PC-3 (cell line): ENCODE measurements at regions not wholly inside any gene's neighbourhood (a gene's known extent, or its start where the extent isn't known, plus 50 kb on each side); places are given as distances from the start of the nearest gene placed in this dataset.

ENCODE experiments used
- ATAC-seq: fragments of 200-7000 bp; cut with Tn5 transposase; 2 replicates; pipeline ENCODE4 v1.9.1; 2020; ENCODE audit warnings: mild to moderate bottlenecking, moderate library complexity
- BruUV-seq: library from RNA; stranded (reverse); fragments of 400-500 nt; replicated peaks from 2 replicates; lab custom pipeline; 2021; lab: Mats Ljungman, UMichigan
- CTCF ChIA-PET: fragments of 300-600 bp; sonication (Branson Sonifier 250); formaldehyde crosslinking; loops from one replicate; lab custom pipeline; 2022; ENCODE audit warnings: antibody characterized with exemption; lab: Charles Lee
- POLR2A ChIA-PET: fragments of 300-600 bp; sonication (Branson Sonifier 250); formaldehyde crosslinking; loops from one replicate; lab custom pipeline; 2022; ENCODE audit warnings: antibody characterized with exemption; ENCODE audit not compliant: unreplicated experiment; lab: Charles Lee
- DNase-seq: peaks from one replicate; pipeline ENCODE4 v3.0.0-alpha.2; 2015
- H2AFZ ChIP-seq: fragments of 300-600 bp; sonication (generic); 2 replicates; pipeline ENCODE4 v1.6.0; 2016; ENCODE audit warnings: antibody characterized with exemption, low read length
- H3F3A ChIP-seq: fragments of 300-600 bp; sonication (generic); one replicate; pipeline ENCODE4 v1.6.0; 2017; ENCODE audit warnings: antibody characterized with exemption, low read length, control low read depth, mild to moderate bottlenecking; ENCODE audit not compliant: unreplicated experiment
- H3K27ac ChIP-seq: fragments of 300-600 bp; sonication (generic); 2 replicates; pipeline ENCODE4 v1.5.1; 2016; ENCODE audit warnings: mild to moderate bottlenecking, low read length
- H3K27me3 ChIP-seq: fragments of 300-600 bp; sonication (generic); 2 replicates; pipeline ENCODE4 v1.6.1; 2016; ENCODE audit warnings: low read length, mixed read lengths
- H3K36me3 ChIP-seq: fragments of 300-600 bp; sonication (generic); 2 replicates; pipeline ENCODE4 v1.6.1; 2016; ENCODE audit warnings: low read depth, mixed run types, low read length, mixed read lengths
- H3K4me1 ChIP-seq: fragments of 300-600 bp; sonication (generic); 2 replicates; pipeline ENCODE4 v1.5.1; 2016; ENCODE audit warnings: low read length; ENCODE audit not compliant: insufficient read depth
- H3K4me2 ChIP-seq: fragments of 300-600 bp; sonication (generic); 2 replicates; pipeline ENCODE4 v1.6.0; 2016; ENCODE audit warnings: low read length
- H3K4me3 ChIP-seq: fragments of 300-600 bp; sonication (generic); 2 replicates; pipeline ENCODE4 v1.5.1; 2016; ENCODE audit warnings: mild to moderate bottlenecking, low read length, mixed read lengths
- H3K79me2 ChIP-seq: fragments of 300-600 bp; sonication (generic); 2 replicates; pipeline ENCODE4 v1.6.1; 2017; ENCODE audit warnings: low read length, mixed read lengths
- H3K9ac ChIP-seq: fragments of 300-600 bp; sonication (generic); 2 replicates; pipeline ENCODE4 v1.6.0; 2016; ENCODE audit warnings: mild to moderate bottlenecking, low read length
- H3K9me2 ChIP-seq: fragments of 300-600 bp; sonication (generic); replicated peaks from 2 replicates; pipeline ENCODE4 v1.6.1; 2016; ENCODE audit warnings: mixed run types, low read length, mixed read lengths
- H3K9me3 ChIP-seq: fragments of 300-600 bp; sonication (generic); 2 replicates; pipeline ENCODE4 v1.6.1; 2016; ENCODE audit warnings: low read length, mixed read lengths
- H4K20me1 ChIP-seq: fragments of 300-600 bp; sonication (generic); 2 replicates; pipeline ENCODE4 v1.6.1; 2016; ENCODE audit warnings: low read length, mixed read lengths
- CTCF ChIP-seq: fragments of 300-600 bp; sonication (generic); conservative IDR thresholded peaks from 2 replicates; pipeline ENCODE4 v1.5.1; 2017; ENCODE audit warnings: antibody characterized with exemption, low read depth, mild to moderate bottlenecking, low read length
- EZH2 ChIP-seq: fragments of 300-600 bp; sonication (generic); IDR thresholded peaks from one replicate; pipeline ENCODE4 v1.6.1; 2017; ENCODE audit warnings: antibody characterized with exemption, mild to moderate bottlenecking, low read length; ENCODE audit not compliant: unreplicated experiment
- EZH2phosphoT487 ChIP-seq: fragments of 300-600 bp; sonication (generic); IDR thresholded peaks from 2 replicates; pipeline ENCODE4 v1.6.1; 2018; ENCODE audit warnings: mild to moderate bottlenecking, antibody characterized with exemption, low read length, borderline replicate concordance
- intact Hi-C: fragments of 100-400 bp; cut with micrococcal nuclease; formaldehyde crosslinking; loops from 2 replicates; pipeline ENCODE4 v1.9.0; 2023

GRCh38 chr9:97787551-97787950 is 65.5 kb upstream of the FOXE1 start:
- H3K9me3 ChIP-seq = no peaks in the 10 kb centered on the region
- H4K20me1 ChIP-seq = no peaks in the 10 kb centered on the region
- ATAC-seq (no peak), DNase-seq (no peak)
- no peaks in the 10 kb centered on the region for H3K27me3 ChIP-seq
- no peaks in the 10 kb centered on the region for H3K36me3 ChIP-seq
- H3K4me2 ChIP-seq = no peak overlapping the region
- BruUV-seq = no TSS peak
- intact Hi-C loops = no loop called here
- H3K27ac ChIP-seq = no peak overlapping the region
- peaks cover 20% of the 10 kb centered on the region for H3K4me1 ChIP-seq
- TF ChIP-seq EZH2 (no peak), EZH2phosphoT487 (no peak), CTCF (no peak)
- no peak overlapping the region for H3K4me3 ChIP-seq
- ChIA-PET POLR2A (no interaction called here), CTCF (no interaction called here)
- no peaks in the 10 kb centered on the region for H3K79me2 ChIP-seq
- no peak overlapping the region for H3K9ac ChIP-seq
- no peaks in the 10 kb centered on the region for H3K9me2 ChIP-seq
- no peaks in the 10 kb centered on the region for H3F3A ChIP-seq
- H2AFZ ChIP-seq = no peak overlapping the region

DNA sequence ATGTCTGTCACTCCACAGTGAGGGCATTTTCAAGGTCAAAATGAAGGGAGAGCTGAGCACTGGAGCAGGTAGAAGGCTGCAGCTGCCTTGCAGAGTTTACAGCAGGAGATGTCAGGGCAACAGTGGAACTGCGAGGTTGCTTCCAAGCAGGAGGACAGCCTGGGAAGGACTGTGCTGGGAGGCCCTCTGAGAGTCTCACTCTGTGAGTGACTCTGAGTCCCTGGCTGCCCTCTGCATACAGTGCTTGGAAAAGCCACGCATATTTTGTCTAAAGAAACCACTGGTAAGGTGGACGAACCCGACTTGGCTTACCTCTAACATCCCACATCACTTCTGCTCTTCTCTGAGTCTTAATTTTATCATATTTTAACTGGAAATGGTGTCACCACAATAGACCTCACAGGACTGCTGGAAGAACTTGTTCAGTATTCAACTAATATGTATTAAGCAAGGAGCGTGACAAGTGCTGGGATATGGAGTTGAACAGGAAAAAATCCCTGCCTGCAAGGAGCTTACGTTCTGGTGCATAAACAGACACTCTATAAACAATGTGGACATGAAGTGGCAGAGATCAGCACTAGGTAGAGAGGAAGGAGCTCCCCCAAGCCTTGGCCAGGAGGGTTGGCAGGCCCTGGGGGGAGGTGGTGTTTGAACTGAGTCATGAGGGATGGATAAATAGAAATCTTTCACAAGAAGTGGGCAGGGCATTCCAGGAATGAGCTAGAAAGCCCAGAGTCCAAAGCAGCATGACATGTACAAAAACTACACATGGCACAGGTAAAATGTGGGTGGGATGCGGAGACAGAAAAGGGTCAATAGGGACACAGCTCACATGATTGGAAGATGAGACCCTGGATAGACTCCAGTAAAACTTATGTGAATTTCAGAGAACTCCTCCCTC is 64.0 kb upstream of the FOXE1 start:
- Histone ChIP-seq H2AFZ (peak overlapping the region; percentile 25; the same call in 1 of the 2 replicates), H3K9ac (no peak overlapping the region), H3K79me2 (no peaks in the 10 kb centered on the region), H3K36me3 (no peaks in the 10 kb centered on the region), H3K9me3 (no peaks in the 10 kb centered on the region), H3K27me3 (no peaks in the 10 kb centered on the region), H3K4me2 (0 out of 2 replicates have a peak overlapping the region, but pooled peaks have one; percentile 1), H3F3A (no peaks in the 10 kb centered on the region), H3K4me1 (peaks cover 20% of the 10 kb centered on the region), H3K4me3 (no peak overlapping the region), H3K27ac (no peak overlapping the region; the same call in 1 of the 2 replicates), H4K20me1 (no peaks in the 10 kb centered on the region), H3K9me2 (no peaks in the 10 kb centered on the region)
- POLR2A ChIA-PET = interaction anchor here (0.6 kb wide), 1 partner anchor 130 kb away, joined by 8 read pairs; no protein-coding TSS in a partner anchor
- CTCF ChIA-PET = interaction anchor here (0.6 kb wide), 1 partner anchor 9 kb away, joined by 4 read pairs; no protein-coding TSS in a partner anchor
- intact Hi-C loops = no loop called here
- TF ChIP-seq CTCF = no peak
- TF ChIP-seq EZH2phosphoT487 = no peak
- TF ChIP-seq EZH2 = no peak
- ATAC-seq (peak; percentile 83), DNase-seq (peak; percentile 78)
- no TSS peak for BruUV-seq

DNA sequence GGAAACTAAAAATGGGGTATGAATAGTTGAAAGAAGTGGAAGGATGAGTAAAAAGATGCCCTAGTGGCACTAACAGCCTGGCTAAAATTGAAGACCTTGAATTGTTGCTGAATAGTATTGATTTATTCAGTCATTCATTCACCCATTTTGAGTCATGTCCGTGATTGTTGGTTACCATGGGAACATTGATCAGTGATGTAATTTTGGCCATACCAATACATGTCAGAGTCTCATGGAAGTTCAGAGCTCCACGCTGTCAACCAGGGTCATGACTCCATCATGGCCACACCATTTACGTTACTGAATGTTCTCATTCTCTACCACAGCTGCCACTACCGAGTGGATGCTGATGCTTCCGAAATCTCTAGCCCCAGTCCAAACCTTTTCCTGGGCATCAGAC is 62.5 kb upstream of the FOXE1 start:
- ChIA-PET POLR2A (no interaction called here), CTCF (no interaction called here)
- H3K79me2 ChIP-seq = no peaks in the 10 kb centered on the region
- intact Hi-C loops = no loop called here
- no peak overlapping the region for H2AFZ ChIP-seq
- H3K9ac ChIP-seq = no peak overlapping the region
- no peak overlapping the region for H3K4me3 ChIP-seq
- no peak for TF ChIP-seq EZH2phosphoT487
- no peak for TF ChIP-seq CTCF
- no peak for TF ChIP-seq EZH2
- no TSS peak for BruUV-seq
- no peaks in the 10 kb centered on the region for H3K9me3 ChIP-seq
- H4K20me1 ChIP-seq = no peaks in the 10 kb centered on the region
- ATAC-seq (no peak), DNase-seq (no peak)
- no peaks in the 10 kb centered on the region for H3K36me3 ChIP-seq
- H3K4me2 ChIP-seq = no peak overlapping the region
- no peak overlapping the region for H3K27ac ChIP-seq
- H3K9me2 ChIP-seq = no peaks in the 10 kb centered on the region
- H3F3A ChIP-seq = no peaks in the 10 kb centered on the region
- H3K27me3 ChIP-seq = no peaks in the 10 kb centered on the region
- H3K4me1 ChIP-seq = peaks cover 20% of the 10 kb centered on the region
